Amniotic epithelial cell (primary cell): ENCODE measurements at regions not wholly inside any gene's neighbourhood (a gene's known extent, or its start where the extent isn't known, plus 50 kb on each side); places are given as distances from the start of the nearest gene placed in this dataset.

Experiments
- DNase-seq: peaks from one replicate; pipeline ENCODE4 v3.0.0-alpha.2; 2010; ENCODE audit warnings: low read depth

GRCh38 chr2:47315475-47315874, 53.6 kb upstream of the EPCAM start:
- DNase-seq = no peak

GRCh38 chr2:47313728-47314127, 55.4 kb upstream of the EPCAM start:
- DNase-seq = no peak

- peak; percentile 81 for DNase-seq
Measured at GRCh38 chr2:47313141-47313691, 55.9 kb upstream of the EPCAM start.

- DNase-seq = peak; percentile 51
Measured at GRCh38 chr2:47312491-47312850, 56.6 kb upstream of the EPCAM start.

GRCh38 chr2:47311764-47312490, 57.2 kb upstream of the EPCAM start:
- DNase-seq = no peak

GRCh38 chr2:47310801-47311560, 58.1 kb upstream of the EPCAM start:
- peak; percentile 19 for DNase-seq

- peak; percentile 91 for DNase-seq
Measured at GRCh38 chr2:47309952-47310800, 58.9 kb upstream of the EPCAM start.

GRCh38 chr2:47309472-47309951, 59.6 kb upstream of the EPCAM start:
- DNase-seq = no peak

- DNase-seq = peak; percentile 27
Measured at GRCh38 chr2:47307066-47307465, 62.0 kb upstream of the EPCAM start.

- no peak for DNase-seq
Measured at GRCh38 chr2:47304654-47305053, 64.5 kb upstream of the EPCAM start.

- DNase-seq = peak; percentile 90
Measured at GRCh38 chr2:47303341-47304148, 65.6 kb upstream of the EPCAM start.

- no peak for DNase-seq
Measured at GRCh38 chr2:47302308-47302707, 66.8 kb upstream of the EPCAM start.

GRCh38 chr2:47301731-47302130, 67.4 kb upstream of the EPCAM start:
- DNase-seq = no peak

GRCh38 chr2:47301277-47301618, 67.9 kb upstream of the EPCAM start:
- no peak for DNase-seq

- DNase-seq = peak; percentile 12
Measured at GRCh38 chr2:47300609-47301276, 68.4 kb upstream of the EPCAM start.

GRCh38 chr2:47300081-47300480, 69.0 kb upstream of the EPCAM start:
- no peak for DNase-seq

- DNase-seq = peak; percentile 97
Measured at GRCh38 chr2:47299555-47299954, 69.6 kb upstream of the EPCAM start.

- no peak for DNase-seq
Measured at GRCh38 chr2:47298771-47299170, 70.3 kb upstream of the EPCAM start.

GRCh38 chr2:47297767-47298425, 71.2 kb upstream of the EPCAM start:
- DNase-seq = no peak

- no peak for DNase-seq
Measured at GRCh38 chr2:47295981-47296635, 73.0 kb upstream of the EPCAM start.
